DND-41 (cell line): ENCODE measurements at regions not wholly inside any gene's neighbourhood (a gene's known extent, or its start where the extent isn't known, plus 50 kb on each side); places are given as distances from the start of the nearest gene placed in this dataset.

Experiments
- CTCF ChIP-seq: IDR thresholded peaks from 2 replicates; pipeline ENCODE4 v1.5.1; 2012; ENCODE audit warnings: borderline replicate concordance, low read length, moderate library complexity, mild to moderate bottlenecking; ENCODE audit not compliant: poor library complexity, severe bottlenecking; ENCODE audit errors: extremely low read depth
- EZH2 ChIP-seq: IDR thresholded peaks from 3 replicates; pipeline ENCODE4 v1.6.1; 2012; ENCODE audit warnings: borderline replicate concordance, low read depth, mild to moderate bottlenecking, moderate library complexity, low read length, inconsistent platforms; ENCODE audit not compliant: severe bottlenecking

- TF ChIP-seq CTCF (no peak), EZH2 (no peak)
Observed at GRCh38 chr1:232285138-232285537, 344.8 kb downstream of the SIPA1L2 start.
